AG10803 (cell line): ENCODE measurements at regions not wholly inside any gene's neighbourhood (a gene's known extent, or its start where the extent isn't known, plus 50 kb on each side); places are given as distances from the start of the nearest gene placed in this dataset.
A peak's percentile ranks its signal among the peaks of the same experiment; 100 is the strongest.

Experiments used
- DNase-seq: peaks from one replicate; pipeline ENCODE4 v3.0.0; 2010; ENCODE audit warnings: low read depth
- H3K4me3 ChIP-seq: 2 replicates; pipeline ENCODE4 v1.5.1; 2011; ENCODE audit warnings: mild to moderate bottlenecking, low read length, control low read depth
- TF ChIP-seq, protein P1 (sequence below): conservative IDR thresholded peaks from 2 replicates; pipeline ENCODE4 v1.5.1; 2011; ENCODE audit warnings: mild to moderate bottlenecking, low read length, control low read depth, inconsistent platforms

DNA sequence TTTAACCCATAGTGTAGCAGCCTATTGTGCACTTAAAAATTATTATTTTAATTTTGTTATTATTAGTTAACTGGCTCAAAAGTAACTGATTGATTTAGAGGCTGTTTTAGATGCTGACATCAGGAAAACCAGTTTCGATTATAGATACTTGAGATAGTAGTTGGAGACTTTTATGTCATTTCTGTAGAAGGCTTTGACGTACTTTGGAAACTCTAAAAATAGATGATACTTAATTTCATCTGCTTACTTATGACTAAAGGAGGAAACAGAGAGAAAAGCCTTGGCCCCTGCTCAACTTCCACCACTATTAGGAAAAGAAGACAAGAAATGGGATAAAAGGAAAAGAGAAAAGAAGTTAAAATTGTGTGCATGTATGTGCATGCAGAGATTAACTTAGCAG is 219.3 kb upstream of the HMGA2 start:
- DNase-seq, result no peak
- no peak overlapping the region for H3K4me3 ChIP-seq
- TF ChIP-seq, protein P1, sequence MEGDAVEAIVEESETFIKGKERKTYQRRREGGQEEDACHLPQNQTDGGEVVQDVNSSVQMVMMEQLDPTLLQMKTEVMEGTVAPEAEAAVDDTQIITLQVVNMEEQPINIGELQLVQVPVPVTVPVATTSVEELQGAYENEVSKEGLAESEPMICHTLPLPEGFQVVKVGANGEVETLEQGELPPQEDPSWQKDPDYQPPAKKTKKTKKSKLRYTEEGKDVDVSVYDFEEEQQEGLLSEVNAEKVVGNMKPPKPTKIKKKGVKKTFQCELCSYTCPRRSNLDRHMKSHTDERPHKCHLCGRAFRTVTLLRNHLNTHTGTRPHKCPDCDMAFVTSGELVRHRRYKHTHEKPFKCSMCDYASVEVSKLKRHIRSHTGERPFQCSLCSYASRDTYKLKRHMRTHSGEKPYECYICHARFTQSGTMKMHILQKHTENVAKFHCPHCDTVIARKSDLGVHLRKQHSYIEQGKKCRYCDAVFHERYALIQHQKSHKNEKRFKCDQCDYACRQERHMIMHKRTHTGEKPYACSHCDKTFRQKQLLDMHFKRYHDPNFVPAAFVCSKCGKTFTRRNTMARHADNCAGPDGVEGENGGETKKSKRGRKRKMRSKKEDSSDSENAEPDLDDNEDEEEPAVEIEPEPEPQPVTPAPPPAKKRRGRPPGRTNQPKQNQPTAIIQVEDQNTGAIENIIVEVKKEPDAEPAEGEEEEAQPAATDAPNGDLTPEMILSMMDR, result no peak

DNA sequence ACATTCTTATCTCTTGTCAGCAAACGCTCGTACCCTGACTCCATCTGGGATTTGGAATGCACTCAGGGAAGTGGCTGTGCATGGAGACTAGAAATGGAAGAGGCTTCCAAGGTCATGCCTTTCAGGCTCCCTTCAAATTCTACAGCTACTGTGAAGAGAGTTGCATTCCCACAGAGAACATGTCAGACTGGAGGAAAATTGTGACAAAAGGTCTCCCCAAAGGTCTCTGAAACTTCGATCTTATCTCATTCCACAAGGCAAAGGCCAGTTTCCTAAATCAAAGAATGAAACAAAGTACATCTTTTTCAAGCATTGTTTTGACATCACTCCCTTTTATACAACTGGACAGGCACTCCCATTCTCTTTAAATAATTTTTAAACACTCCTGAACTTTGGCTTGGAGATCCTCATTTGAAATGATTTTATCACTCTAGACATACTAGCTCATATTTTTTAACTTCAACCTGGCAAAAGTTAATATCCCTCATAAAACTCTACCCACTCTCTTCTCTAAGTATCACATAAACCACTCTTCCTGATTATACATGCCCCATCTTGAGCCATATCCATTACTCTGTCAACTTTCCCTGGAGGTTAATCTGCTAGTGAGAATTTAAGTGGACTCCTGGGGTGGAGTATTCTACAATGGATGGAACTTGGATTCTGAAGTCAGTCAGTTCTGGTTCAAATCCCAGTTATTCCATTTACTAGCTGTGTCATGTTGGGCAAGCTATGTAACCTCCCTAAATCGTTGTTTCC is 218.1 kb upstream of the HMGA2 start:
- TF ChIP-seq, protein P1, result no peak
- DNase-seq, result no peak

DNA sequence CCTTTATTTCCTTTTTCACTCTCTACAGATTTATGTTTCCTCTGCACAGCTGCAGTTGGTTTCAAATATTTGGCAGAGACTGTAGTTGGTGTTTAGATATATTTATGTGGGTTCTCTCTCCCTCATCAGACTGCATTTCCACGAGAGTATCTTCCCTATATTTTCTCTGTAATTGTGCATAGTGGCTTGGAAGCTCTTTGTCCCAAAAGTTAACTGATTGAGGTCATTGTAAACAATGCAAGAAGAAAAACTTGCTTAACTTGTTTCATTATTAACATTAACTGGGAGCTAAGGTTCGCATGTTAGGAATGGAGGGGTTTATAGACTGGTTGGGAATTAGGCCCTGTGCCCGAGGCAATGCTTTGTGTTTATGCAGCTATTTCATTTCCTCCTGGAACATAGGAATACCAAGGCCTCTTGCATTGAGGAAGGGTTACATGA is 216.9 kb upstream of the HMGA2 start:
- peak; percentile 66 for DNase-seq

More for the DNA sequence above, 218.1 kb upstream of the HMGA2 start:
- no peak overlapping the region for H3K4me3 ChIP-seq

DNA sequence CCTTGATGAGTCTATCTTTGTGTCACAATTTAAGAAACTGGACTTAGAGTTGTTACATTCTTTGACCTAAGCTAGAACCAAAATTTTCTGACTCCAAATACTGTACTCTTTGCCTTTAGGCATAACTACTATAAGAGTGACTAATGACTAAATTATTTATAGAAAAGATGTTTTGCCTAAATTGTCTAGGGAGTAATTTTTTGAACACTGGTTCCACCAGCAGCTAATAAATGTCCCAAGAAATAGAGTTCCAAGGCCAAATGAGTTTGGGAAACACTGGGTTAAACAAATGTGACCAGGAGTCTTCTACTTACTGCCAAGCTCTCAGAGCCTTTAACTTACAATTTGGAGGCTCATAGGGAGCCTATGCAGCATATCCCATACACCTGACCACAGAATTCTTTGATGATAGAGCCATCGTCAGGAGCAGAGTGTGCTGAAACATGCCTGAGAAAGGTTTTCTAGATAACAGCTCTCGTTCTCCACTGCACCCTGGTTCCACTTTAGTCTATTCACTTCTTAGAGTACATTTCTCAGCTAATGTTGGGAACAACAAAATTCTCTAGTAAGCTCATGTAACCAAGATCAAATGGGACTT is 215.9 kb upstream of the HMGA2 start:
- no peak overlapping the region for H3K4me3 ChIP-seq
- TF ChIP-seq, protein P1, result no peak
- DNase-seq, result no peak

More for the DNA sequence above, 216.9 kb upstream of the HMGA2 start:
- TF ChIP-seq, protein P1, result no peak
- H3K4me3 ChIP-seq, result no peak overlapping the region

DNA sequence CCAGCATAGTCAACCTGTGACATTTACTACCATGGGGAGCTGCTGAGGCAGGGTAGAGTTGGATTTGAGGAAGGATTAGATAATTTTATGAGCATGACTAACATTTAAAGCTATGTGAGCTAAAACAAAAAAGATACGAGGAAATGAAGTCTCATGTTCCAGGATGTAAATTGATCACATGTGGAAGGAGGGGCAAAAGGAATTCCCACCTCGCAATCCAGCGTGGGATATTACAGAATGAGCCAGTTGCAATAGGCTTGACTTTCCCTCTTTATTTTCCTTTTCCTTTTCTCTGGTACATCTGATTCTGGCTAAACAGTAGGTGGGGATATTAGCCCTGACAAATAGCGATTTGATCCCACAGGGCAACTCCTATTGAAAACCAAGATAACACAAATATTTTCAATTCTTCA is 214.9 kb upstream of the HMGA2 start:
- TF ChIP-seq, protein P1, result no peak
- DNase-seq, result peak; percentile 77
- H3K4me3 ChIP-seq, result no peak overlapping the region

DNA sequence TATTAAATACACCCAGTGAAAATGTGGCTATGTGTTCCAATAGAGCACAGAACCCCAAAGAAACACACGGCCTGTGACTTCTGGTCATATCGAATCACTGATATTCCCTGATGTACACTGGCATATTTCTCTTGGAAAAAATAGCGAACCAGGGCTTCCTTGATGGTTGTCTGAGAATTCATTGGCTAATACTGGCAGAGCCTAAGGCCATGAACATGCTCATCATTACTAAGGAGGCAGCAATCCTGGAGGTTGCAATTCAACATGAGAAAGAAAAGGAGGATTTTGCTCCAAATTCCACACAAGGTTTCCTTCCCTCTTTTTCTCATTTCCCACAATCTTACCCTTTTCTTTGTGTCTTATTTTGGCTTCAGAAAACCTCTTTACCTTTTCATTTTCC is 212.9 kb upstream of the HMGA2 start:
- TF ChIP-seq, protein P1, result no peak
- DNase-seq, result no peak
- H3K4me3 ChIP-seq, result no peak overlapping the region

DNA sequence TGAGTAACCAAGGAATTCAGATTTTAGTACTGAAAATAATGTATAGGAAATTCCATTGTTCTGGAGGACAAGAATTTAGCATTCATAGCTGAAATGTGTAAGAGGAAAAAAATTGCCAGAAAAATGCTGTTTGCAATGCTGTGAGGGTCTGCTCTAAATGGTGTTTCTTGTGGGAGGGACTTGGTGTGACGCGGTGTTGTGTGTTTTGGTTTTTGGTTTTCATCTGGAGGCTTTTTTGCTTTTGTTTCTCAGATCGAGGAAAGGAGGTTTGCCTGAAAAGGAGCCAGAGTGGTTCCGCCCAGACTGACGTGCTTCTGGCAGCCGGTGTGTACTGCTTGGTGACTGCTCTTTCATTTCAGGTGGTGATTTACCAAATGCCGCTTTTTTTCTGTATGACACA is 211.8 kb upstream of the HMGA2 start:
- DNase-seq, result no peak
- TF ChIP-seq, protein P1, result no peak
- H3K4me3 ChIP-seq, result no peak overlapping the region
